IgD-negative memory B cell (primary cell): ENCODE measurements at regions not wholly inside any gene's neighbourhood (a gene's known extent, or its start where the extent isn't known, plus 50 kb on each side); places are given as distances from the start of the nearest gene placed in this dataset.
"Not testable (repeated sequence)": the region's sequence is repeated elsewhere in the genome, so short reads cannot be mapped to it uniquely, and the experiment has no call there.

ENCODE experiments used
- H3K27ac Mint-ChIP-seq, 3 donors: one replicate each; pipeline ENCODE4 v1.8.0; 2020 to 2022; ENCODE audit warnings: mild to moderate bottlenecking in 3 of 3, mixed read lengths in 3 of 3, moderate library complexity in 1 of 3
- H3K27me3 Mint-ChIP-seq: one replicate; pipeline ENCODE4 v1.8.0; 2021; ENCODE audit warnings: mixed read lengths
- H3K36me3 Mint-ChIP-seq: one replicate; pipeline ENCODE4 v1.8.0; 2020; ENCODE audit warnings: mild to moderate bottlenecking, mixed read lengths
- H3K4me1 Mint-ChIP-seq, 3 donors: one replicate each; pipeline ENCODE4 v1.8.0; 2020 to 2022; ENCODE audit warnings: mixed read lengths in 3 of 3, mild to moderate bottlenecking in 1 of 3
- H3K4me3 Mint-ChIP-seq, 4 donors: one replicate each; pipeline ENCODE4 v1.8.0; 2020 to 2022; ENCODE audit warnings: mild to moderate bottlenecking in 4 of 4, mixed read lengths in 4 of 4, moderate library complexity in 3 of 4
- H3K9me3 Mint-ChIP-seq, 3 donors: one replicate each; pipeline ENCODE4 v1.8.0; 2020 to 2021; ENCODE audit warnings: mixed read lengths in 3 of 3, mild to moderate bottlenecking in 1 of 3

DNA sequence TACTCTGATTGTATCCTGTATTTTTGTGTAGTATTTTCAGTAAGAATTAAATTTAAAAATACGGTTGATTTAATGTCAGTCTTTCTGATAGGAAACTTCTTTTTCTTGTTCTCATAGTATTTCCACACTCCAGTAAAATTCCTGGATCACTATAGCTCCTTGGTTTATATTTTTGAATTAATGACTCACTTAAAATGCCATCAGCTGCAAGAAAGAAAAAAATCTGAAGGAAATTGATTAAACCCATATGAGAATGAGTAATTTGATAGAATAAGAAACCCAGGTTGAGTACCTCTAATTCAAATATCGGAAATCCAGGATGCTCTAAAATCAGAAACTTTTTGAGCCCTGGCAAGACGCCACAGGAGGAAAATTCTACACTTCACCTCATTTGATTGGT, 186.8 kb upstream of the RND3 start:
- no peaks in the 10 kb centered on the region for H3K36me3 Mint-ChIP-seq
- H3K4me1 Mint-ChIP-seq, result no peaks in the 10 kb centered on the region
- peaks cover 3 to 12% (median 4%) of the 10 kb centered on the region in 3 donors for H3K9me3 Mint-ChIP-seq
- no peak overlapping the region for H3K4me3 Mint-ChIP-seq
- no peak overlapping the region for H3K27ac Mint-ChIP-seq
- no peaks in the 10 kb centered on the region for H3K27me3 Mint-ChIP-seq

DNA sequence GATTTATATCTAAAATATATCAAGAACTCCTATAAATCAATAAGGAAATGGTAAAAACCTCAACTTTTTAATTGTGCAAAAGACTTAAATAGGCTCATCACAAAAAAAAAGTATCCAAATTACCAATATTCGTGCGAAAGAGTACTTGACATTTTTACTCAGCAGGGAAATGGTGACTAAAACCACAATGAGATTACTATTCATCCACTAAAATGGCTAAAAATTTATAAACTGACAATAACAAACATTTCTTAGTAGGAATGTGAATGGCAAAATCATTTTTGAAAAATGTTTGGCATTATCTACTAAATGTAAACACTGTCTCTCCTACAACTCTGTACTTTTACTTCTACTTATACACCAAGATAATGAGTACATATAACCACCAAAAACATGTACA, 184.8 kb upstream of the RND3 start:
- Mint-ChIP-seq H3K27me3 (no peaks in the 10 kb centered on the region), H3K36me3 (no peaks in the 10 kb centered on the region)

DNA sequence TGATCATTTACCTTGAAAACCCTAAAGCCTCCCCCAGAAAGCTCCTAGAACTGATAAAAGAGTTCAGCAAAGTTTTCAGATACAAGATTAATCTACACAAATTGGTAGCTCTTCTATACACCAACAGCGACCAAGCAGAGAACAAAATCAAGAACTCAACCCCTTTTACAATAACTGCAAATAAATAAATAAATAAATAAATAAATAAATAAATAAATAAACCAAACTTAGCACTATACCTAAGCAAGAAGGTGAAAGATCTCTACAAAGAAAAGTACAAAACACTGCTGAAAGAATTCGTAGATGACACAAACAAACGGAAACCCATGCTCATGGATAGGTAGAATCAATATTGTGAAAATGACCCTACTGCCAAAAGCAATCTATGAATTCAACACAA, 182.0 kb upstream of the RND3 start:
- no peaks in the 10 kb centered on the region for H3K27me3 Mint-ChIP-seq
- no peaks in the 10 kb centered on the region for H3K4me1 Mint-ChIP-seq
- peaks cover 0 to 5% (median 3%) of the 10 kb centered on the region in 3 donors for H3K9me3 Mint-ChIP-seq
- no peaks in the 10 kb centered on the region for H3K36me3 Mint-ChIP-seq
- no peak overlapping the region for H3K4me3 Mint-ChIP-seq
- H3K27ac Mint-ChIP-seq, result no peak overlapping the region

More for the DNA sequence above, 184.8 kb upstream of the RND3 start:
- H3K4me3 Mint-ChIP-seq, result no peak overlapping the region
- no peak overlapping the region for H3K27ac Mint-ChIP-seq
- H3K9me3 Mint-ChIP-seq, result peaks cover 3 to 12% (median 5%) of the 10 kb centered on the region in 3 donors
- no peaks in the 10 kb centered on the region for H3K4me1 Mint-ChIP-seq

DNA sequence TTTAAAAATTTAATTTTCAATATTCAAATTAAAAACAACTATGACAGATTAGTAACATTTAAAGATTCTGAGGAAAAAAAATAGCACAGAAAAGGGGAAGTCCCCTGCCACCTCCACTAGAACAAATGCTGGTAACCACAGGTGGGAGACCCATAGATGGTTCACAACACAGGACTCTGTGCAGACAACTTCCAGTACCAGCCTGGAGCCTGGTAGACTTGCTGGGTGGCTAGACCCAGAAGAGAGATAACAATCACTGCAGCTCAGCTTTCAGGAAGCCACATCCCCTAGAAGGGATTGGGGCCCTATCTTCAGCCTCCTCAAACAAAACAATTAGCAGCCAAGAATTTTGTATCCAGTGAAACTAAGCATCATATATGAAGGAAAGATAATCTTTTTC, 179.6 kb upstream of the RND3 start:
- not testable (repeated sequence) for H3K9me3 Mint-ChIP-seq, H3K27me3 Mint-ChIP-seq, H3K4me1 Mint-ChIP-seq, H3K27ac Mint-ChIP-seq, H3K4me3 Mint-ChIP-seq, H3K36me3 Mint-ChIP-seq

DNA sequence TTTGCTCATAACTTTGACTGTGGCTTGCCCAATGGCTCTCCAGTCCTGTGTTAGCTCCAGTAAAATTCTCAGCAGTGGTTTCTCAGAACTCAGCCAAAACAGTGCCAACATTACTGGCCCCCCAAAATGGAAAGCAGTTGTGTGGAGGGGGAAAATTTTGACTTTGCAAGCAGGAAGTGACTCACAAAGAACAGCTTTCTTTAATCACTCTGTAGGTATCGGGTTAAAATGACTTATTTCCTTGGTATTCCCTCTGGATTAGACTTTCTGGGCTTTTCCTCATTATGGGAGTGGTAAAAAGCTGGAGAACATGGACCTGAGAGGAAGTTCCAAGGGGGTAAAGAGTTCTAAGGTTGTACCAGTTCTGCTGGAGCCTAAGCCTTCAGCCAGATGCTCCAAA, 175.7 kb upstream of the RND3 start:
- Mint-ChIP-seq H3K4me1 (no peaks in the 10 kb centered on the region), H3K27me3 (no peaks in the 10 kb centered on the region), H3K36me3 (no peaks in the 10 kb centered on the region), H3K9me3 (peaks cover 2 to 18% (median 6%) of the 10 kb centered on the region in 3 donors), H3K27ac (no peak overlapping the region), H3K4me3 (no peak overlapping the region)

DNA sequence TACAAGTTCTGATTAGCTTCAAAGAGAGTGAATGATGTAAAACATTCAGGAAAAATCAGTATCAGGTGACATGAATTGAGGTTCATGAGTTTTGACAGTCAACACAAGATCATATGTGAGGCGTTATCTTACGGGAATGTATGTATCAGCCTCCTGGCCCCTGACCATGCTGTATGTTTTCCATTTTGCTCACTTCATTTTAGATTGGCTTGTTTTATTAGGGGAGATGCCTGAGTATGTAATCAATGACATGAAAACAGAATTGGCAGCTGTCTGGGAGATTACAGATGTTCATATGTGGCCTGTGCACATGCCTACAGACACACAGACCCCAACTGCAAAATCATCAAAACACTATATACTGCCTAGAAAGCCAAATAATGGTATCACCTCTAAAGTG, 168.5 kb upstream of the RND3 start:
- peaks cover 2 to 18% (median 2%) of the 10 kb centered on the region in 3 donors for H3K9me3 Mint-ChIP-seq
- H3K27ac Mint-ChIP-seq, result peak overlapping the region in 1 of 3 donors; percentile 31
- H3K4me3 Mint-ChIP-seq, result no peak overlapping the region
- no peaks in the 10 kb centered on the region for H3K27me3 Mint-ChIP-seq
- H3K36me3 Mint-ChIP-seq, result no peaks in the 10 kb centered on the region
- H3K4me1 Mint-ChIP-seq, result no peaks in the 10 kb centered on the region

DNA sequence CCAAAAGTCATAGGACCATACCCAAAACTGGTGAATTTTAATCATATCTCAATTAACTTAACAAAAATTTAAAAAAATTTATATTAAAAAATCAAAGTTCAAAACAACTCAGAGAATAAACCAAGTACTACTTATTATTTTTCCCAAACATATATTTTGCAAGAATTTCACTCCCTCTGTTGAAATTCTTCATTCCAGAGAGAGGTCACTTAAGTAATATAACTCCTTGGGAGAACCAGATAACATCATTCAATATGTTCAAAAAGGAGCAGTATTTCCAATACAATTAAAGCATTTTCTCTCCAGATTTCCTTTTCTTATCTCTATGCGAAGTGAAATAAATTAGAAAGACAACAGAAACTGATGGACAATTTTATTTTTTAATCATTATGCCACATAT, 165.9 kb upstream of the RND3 start:
- Mint-ChIP-seq H3K27ac (no peak overlapping the region), H3K4me1 (no peaks in the 10 kb centered on the region), H3K9me3 (peaks cover 2 to 13% (median 2%) of the 10 kb centered on the region in 3 donors), H3K36me3 (no peaks in the 10 kb centered on the region), H3K27me3 (no peaks in the 10 kb centered on the region), H3K4me3 (no peak overlapping the region)

DNA sequence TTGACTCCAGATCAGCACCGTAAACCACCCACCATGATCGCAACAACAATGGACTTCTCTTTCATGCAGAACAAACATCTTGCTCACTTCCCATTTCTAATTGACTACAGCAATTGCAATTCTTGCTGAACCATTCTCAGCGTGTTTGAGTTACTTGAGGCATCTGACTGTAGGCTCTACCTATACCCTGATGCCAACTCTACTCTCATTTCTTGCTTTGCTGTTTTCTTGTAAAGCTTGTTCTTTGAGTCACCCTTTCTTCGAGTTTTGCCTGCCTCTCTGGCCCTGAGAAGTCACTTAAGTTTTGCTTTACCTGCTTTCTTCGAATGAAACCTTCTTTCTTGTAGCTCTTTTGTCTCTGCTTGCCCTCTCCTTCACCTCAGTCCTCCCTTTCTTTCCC, 160.5 kb upstream of the RND3 start:
- H3K36me3 Mint-ChIP-seq, result no peaks in the 10 kb centered on the region
- H3K4me3 Mint-ChIP-seq, result no peak overlapping the region
- no peaks in the 10 kb centered on the region for H3K27me3 Mint-ChIP-seq
- no peak overlapping the region for H3K27ac Mint-ChIP-seq
- peaks cover 0 to 3% (median under 1%) of the 10 kb centered on the region in 3 donors for H3K9me3 Mint-ChIP-seq
- no peaks in the 10 kb centered on the region for H3K4me1 Mint-ChIP-seq

DNA sequence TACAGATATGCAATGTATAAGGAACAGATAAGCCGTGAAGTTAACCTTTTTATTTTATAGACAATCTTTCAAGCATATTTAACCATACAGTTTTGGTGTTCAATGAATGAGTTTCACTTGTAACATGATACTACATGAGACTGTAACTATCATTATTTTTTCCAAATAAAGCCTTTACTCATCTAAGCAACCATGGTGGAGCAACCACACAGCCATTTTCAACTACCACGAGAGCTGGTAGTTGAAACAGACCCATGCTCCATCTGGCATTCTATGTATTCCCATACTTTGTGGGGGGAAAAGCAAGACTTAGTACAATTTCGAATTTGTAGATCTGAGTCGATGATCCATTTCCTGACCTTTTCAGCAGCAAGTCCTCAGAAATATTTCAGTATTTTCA, 159.3 kb upstream of the RND3 start:
- no peaks in the 10 kb centered on the region for H3K4me1 Mint-ChIP-seq
- no peaks in the 10 kb centered on the region for H3K27me3 Mint-ChIP-seq
- no peaks in the 10 kb centered on the region for H3K36me3 Mint-ChIP-seq
- H3K27ac Mint-ChIP-seq, result no peak overlapping the region
- H3K9me3 Mint-ChIP-seq, result peaks cover 0 to 3% (median 0%) of the 10 kb centered on the region in 3 donors
- H3K4me3 Mint-ChIP-seq, result no peak overlapping the region

DNA sequence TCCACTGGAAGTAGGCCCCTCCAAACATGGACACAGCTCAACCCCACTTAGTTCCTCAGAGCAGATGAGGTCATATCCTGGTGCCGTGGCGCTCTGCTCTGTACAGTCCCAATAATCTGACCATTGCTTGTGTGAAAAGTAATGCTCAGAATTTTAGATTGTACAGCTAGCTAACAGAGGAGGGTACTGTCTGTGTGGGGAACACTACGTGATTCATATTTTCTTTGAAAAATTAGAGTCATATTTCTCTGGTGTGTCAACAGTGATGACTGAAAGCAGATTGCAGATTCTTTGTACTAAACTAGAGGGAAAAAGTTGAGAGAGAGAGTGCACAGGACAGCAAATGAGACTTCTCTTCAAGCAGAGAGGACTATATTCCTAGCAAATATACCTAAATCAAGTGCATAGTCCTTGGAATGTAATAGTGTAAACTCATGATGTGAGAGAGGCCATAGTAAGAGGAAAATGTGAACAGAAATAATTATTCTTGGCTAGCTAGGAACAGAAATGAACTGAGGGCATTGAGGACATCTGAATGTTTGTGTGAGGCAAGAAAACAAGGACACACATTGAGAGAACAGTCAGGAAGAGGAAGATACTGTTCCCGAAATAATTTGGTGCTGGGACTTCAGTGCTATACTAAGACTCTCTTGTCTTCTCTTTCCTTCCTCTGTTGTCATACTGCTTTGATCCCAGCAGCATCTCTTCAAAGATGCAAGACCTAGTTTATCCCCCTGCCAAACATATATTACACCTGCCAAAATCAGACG, 157.0 kb upstream of the RND3 start:
- Mint-ChIP-seq H3K4me1 (no peaks in the 10 kb centered on the region), H3K27me3 (no peaks in the 10 kb centered on the region), H3K36me3 (no peaks in the 10 kb centered on the region), H3K4me3 (no peak overlapping the region), H3K27ac (no peak overlapping the region), H3K9me3 (peaks cover 0 to 2% (median 0%) of the 10 kb centered on the region in 3 donors)

DNA sequence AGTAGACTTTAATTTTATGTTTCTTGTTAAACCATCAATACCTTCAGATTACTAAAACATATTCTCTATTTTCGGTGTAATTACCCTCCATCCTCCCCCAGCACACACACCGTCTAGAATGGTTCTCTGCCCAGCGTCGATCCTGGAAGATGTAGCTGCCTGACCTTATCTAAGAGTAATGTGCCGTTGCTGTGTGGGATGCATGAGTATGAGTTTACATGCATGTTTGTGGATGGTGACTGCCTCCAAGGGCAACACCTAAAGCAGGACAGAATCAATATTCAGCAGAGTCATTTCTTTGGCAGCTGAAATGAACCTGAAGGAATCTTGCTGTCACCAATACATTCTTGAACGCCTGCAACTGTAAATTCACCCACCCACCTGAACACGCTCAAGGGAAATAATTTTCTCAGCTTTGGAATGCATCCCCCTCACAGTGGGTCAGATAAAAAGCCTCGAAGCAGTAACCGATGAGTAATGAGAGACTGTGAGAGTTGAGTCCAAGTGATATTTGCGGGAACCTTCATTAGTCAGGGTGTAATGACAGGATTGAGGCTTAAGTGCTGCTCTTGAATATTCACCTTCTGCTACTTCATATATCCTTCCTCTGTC, 155.8 kb upstream of the RND3 start:
- H3K36me3 Mint-ChIP-seq, result no peaks in the 10 kb centered on the region
- no peak overlapping the region for H3K4me3 Mint-ChIP-seq
- H3K27me3 Mint-ChIP-seq, result no peaks in the 10 kb centered on the region
- H3K27ac Mint-ChIP-seq, result no peak overlapping the region
- no peaks in the 10 kb centered on the region for H3K4me1 Mint-ChIP-seq
- peaks cover 0 to 2% (median 0%) of the 10 kb centered on the region in 3 donors for H3K9me3 Mint-ChIP-seq

DNA sequence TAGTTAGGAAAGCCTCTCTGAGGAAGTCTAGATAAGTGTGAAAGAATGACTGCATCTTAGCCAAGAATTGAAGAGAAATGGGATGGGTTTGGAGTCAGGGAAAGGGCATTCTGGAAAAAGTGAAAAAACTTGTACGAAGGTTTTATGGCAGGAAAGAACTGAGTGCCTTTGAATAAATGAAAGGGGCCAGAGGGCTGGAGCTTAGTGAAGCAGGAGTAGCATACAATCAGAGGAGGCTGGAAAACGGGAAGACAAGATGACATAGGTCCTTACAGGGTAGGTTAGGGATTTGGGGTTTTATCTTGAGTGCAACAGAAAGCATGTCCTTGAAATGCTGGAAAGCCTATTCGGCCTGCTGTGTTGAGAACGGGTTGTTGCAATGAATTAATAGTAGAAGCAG, 152.6 kb upstream of the RND3 start:
- Mint-ChIP-seq H3K4me3 (no peak overlapping the region), H3K27me3 (no peaks in the 10 kb centered on the region), H3K36me3 (no peaks in the 10 kb centered on the region), H3K9me3 (peaks cover 0 to 2% (median 0%) of the 10 kb centered on the region in 3 donors), H3K27ac (no peak overlapping the region), H3K4me1 (no peaks in the 10 kb centered on the region)

DNA sequence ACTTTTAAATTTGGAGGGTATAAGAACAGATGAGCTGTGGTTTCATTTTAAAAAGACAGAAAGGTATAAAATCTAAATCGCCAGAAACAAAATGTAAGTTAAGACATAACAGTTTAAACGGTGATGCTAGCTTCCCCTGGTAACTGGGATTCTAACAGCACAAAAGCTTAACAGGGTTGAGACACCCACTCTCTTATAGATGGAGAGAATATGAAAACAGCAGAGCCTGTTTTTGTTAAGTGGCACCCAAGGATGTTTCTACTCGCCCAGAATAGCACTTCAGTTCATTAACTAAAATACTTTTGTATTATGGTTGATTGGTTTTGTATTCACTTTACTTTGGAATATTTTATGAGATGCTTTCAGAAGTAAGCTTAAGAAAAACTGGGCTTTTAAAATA, 151.9 kb upstream of the RND3 start:
- H3K27me3 Mint-ChIP-seq, result no peaks in the 10 kb centered on the region
- no peaks in the 10 kb centered on the region for H3K4me1 Mint-ChIP-seq
- H3K9me3 Mint-ChIP-seq, result peaks cover 0 to 2% (median 0%) of the 10 kb centered on the region in 3 donors
- no peak overlapping the region for H3K27ac Mint-ChIP-seq
- no peaks in the 10 kb centered on the region for H3K36me3 Mint-ChIP-seq
- no peak overlapping the region for H3K4me3 Mint-ChIP-seq

DNA sequence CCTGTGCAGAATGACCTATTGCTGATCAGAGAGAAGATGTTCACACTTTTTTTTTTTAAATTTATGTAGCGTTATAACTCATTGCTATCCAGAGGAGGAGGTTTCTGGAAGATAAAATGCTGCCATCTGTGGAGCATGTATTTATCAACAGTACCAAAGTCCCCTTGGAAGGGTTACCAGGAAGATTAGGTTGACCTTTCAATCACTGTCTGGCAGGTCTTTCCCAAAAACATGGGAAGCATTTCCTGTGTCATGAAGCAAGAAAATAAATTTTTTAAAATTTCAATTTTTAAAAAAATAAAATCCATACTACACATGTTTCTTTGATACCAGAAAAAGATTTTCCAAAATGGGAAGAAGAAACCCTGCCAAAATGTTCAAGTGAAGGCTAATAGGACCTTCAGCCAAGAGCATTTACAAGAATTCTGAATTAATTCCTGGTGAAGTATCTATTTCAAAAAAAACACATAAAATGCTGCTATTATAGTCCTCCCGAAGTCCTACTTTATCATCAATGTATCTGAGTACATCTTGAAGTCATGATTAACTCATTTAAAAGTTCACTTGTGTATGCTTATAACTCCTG, 143.9 kb upstream of the RND3 start:
- no peaks in the 10 kb centered on the region for H3K36me3 Mint-ChIP-seq
- H3K27me3 Mint-ChIP-seq, result no peaks in the 10 kb centered on the region
- H3K27ac Mint-ChIP-seq, result no peak overlapping the region
- H3K4me1 Mint-ChIP-seq, result no peaks in the 10 kb centered on the region
- no peak overlapping the region for H3K4me3 Mint-ChIP-seq
- H3K9me3 Mint-ChIP-seq, result peaks cover 0 to 3% (median 0%) of the 10 kb centered on the region in 3 donors

DNA sequence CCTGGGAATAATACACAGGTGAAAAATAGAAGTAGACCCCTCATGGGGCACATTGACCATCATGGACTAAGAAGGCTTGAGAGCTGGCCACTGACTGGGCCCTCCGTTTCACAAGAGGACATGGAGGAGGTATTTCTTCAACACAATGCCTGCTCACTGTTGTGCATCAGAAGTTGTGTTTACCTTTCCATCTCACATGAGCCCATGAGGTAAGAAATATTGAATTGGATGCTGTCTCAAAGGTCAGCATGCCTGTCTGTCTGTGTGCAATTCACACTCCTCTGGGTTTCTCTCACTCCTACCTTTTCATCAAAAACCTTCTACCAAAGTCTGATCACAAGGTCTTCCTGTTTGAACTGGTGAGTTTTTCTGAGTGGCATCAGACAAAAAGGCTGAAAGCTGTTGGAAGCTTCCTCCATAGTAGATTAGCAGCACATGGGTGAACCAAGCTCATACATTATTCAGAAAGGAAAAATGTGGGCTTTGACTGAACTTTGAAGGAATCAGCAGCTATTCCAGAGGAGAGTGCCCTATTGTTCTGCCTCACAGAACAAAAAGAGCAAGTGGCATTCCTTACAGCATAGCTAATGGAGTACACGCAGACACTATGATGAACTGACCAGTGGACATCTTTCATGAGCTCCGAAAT, 143.2 kb upstream of the RND3 start:
- no peaks in the 10 kb centered on the region for H3K36me3 Mint-ChIP-seq
- peaks cover 0 to 3% (median 0%) of the 10 kb centered on the region in 3 donors for H3K9me3 Mint-ChIP-seq
- H3K4me3 Mint-ChIP-seq, result no peak overlapping the region
- H3K27ac Mint-ChIP-seq, result no peak overlapping the region
- H3K27me3 Mint-ChIP-seq, result no peaks in the 10 kb centered on the region
- H3K4me1 Mint-ChIP-seq, result no peaks in the 10 kb centered on the region
